ENCODE measurements at regions not wholly inside any gene's neighbourhood (a gene's known extent, or its start where the extent isn't known, plus 50 kb on each side); places are given as distances from the start of the nearest gene placed in this dataset.
A peak's percentile ranks its signal among the peaks of the same experiment; 100 is the strongest.

DNA sequence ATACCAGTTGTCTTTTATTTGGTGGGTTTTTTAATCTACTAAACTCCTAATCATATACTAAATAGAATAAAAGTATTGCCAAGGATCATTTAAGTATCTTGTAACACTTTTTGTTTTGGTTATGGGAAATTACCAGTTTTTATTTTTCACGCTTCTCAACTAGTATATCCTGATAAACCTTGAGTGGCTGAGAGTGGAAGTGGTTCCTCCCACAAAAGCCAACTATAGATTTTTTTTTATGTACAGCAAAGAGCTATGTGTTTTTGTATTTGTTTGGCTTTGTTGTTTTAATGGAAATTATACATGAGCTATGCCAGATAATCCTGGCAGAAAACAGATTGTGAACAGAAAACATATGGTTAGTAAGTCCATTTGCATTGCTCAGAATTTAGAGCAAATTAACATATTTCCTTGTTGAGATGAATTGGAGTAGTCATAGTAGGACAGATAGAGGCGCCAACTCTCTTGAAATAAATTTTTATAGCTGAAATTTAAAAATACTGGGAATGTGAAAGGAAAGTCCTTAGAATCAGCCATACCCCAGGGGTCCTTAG is 60.9 kb upstream of the PSMA6 start:
- Mint-ChIP-seq H3K4me1 (peaks cover 44% of the 10 kb centered on the region), H3K4me3 (no peak overlapping the region), H3K27me3 (ENCODE audit: low read depth in 3 of 3) (peaks cover 0 to 3% (median 0%) of the 10 kb centered on the region in 3 donors), H3K27ac (no peak overlapping the region), H3K36me3 (peaks cover 5 to 9% of the 10 kb centered on the region in 2 donors), H3K9me3 (no peaks in the 10 kb centered on the region)
- no peak overlapping the region for H3K27ac ChIP-seq (ENCODE audit: low read depth in 1 of 2, low read length in 2 of 2)
- H3K36me3 ChIP-seq (replicated peaks in 1 of 2; ENCODE audit: control insufficient read depth in 1 of 2, insufficient read depth in 2 of 2, low read length in 2 of 2): no peaks in the 10 kb centered on the region
- intact Hi-C loops (cut with micrococcal nuclease): loop anchor here in 1 of 2 donors (5.0 kb wide), 1 partner anchor 176 kb away; no protein-coding TSS in a partner anchor
- H3K79me2 ChIP-seq (ENCODE audit: insufficient read depth, low read length): peaks cover 8% of the 10 kb centered on the region
- H3K9me3 ChIP-seq (replicated peaks in 1 of 2; ENCODE audit: control insufficient read depth in 1 of 2, insufficient read depth in 1 of 2, low read length in 2 of 2): no peaks in the 10 kb centered on the region
- no peak for DNase-seq
- H3K27me3 ChIP-seq (ENCODE audit: control insufficient read depth in 2 of 2, insufficient read depth in 2 of 2, low read length in 2 of 2): no peaks in the 10 kb centered on the region
- H2AFZ ChIP-seq (ENCODE audit: insufficient read depth, low read depth, low read length, poor library complexity, severe bottlenecking): no peak overlapping the region
- no peaks in the 10 kb centered on the region for H4K20me1 ChIP-seq (ENCODE audit: insufficient read depth, low read length)
- no peak overlapping the region for H3K4me2 ChIP-seq (replicated peaks; ENCODE audit: extremely low read depth, low read length, poor library complexity, severe bottlenecking)
- no peak for TF ChIP-seq CTCF (IDR thresholded peaks at IDR 0.05)
- WGBS (ENCODE audit: insufficient coverage): no CpG with 5 or more reads among the region's 2 CpGs
- H3K9ac ChIP-seq (ENCODE audit: insufficient read depth, low read length, poor library complexity, severe bottlenecking): no peak overlapping the region
- no peak overlapping the region for H3K4me3 ChIP-seq (replicated peaks in 1 of 3; ENCODE audit: low read depth in 2 of 3, low read length in 3 of 3)
- H3K4me1 ChIP-seq (ENCODE audit: control insufficient read depth in 1 of 2, insufficient read depth in 2 of 2, low read length in 2 of 2): peaks cover 33 to 47% of the 10 kb centered on the region in 2 donors

DNA sequence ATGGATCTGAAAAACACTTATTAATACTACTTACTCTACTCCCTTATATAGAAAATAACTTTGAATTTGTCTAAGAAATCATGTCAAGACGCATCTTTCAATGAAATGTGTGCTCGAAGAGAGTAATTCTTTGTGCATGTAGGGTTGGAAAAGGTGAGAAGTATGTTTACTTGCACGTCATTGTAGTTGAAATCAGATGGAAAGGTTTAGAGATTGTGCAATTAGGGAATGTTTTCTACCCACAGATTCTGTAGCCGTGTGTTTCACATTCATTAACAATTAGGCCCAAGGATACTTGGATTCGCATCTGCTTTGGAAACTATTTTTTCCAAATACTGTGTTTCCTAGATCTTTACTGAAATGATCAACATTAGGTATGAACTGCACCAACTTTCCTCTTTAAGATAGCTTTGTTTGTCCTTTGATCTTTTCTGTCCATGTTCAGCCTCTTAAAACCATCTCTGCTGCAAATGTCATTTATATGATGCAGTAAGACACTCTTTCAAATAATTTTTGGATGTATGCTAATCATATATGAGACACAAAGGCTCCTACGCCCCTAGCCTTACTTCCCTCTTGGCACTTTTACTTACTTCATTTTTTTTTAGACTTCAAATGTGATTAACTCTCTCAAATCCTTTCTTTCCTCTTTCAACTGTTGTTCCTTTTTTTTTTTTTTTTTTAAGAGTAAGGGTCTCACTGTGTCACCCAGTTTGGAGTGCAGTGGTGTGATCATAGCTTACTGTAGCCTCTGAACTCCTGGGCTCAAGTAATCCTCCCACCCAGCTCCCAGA is 58.0 kb upstream of the PSMA6 start:
- peaks cover 50% of the 10 kb centered on the region for H3K4me1 Mint-ChIP-seq
- H3K27me3 Mint-ChIP-seq (ENCODE audit: low read depth in 3 of 3): peaks cover 0 to 5% (median 0%) of the 10 kb centered on the region in 3 donors
- H2AFZ ChIP-seq (ENCODE audit: insufficient read depth, low read depth, low read length, poor library complexity, severe bottlenecking): no peak overlapping the region
- DNase-seq: peak in 2 of 3 donors; percentile 23 to 52
- H3K79me2 ChIP-seq (ENCODE audit: insufficient read depth, low read length): peaks cover 8% of the 10 kb centered on the region
- H3K4me3 ChIP-seq (replicated peaks in 1 of 3; ENCODE audit: low read depth in 2 of 3, low read length in 3 of 3): peak overlapping the region in 1 of 3 experiments; percentile 21
- H3K4me2 ChIP-seq (replicated peaks; ENCODE audit: extremely low read depth, low read length, poor library complexity, severe bottlenecking): peak overlapping the region; percentile 15
- H3K27ac Mint-ChIP-seq: peak overlapping the region in 6 of 7 donors; percentile 21 to 82 (median 76)
- peaks cover 0 to 18% of the 10 kb centered on the region in 2 donors for H3K36me3 Mint-ChIP-seq
- WGBS (ENCODE audit: insufficient coverage): 42% methylated on average over 3 of the region's 6 CpGs
- H3K4me3 Mint-ChIP-seq: peak overlapping the region in 1 of 2 donors; percentile 9
- no peaks in the 10 kb centered on the region for H3K9me3 Mint-ChIP-seq
- peaks cover 33 to 47% of the 10 kb centered on the region in 2 donors for H3K4me1 ChIP-seq (ENCODE audit: control insufficient read depth in 1 of 2, insufficient read depth in 2 of 2, low read length in 2 of 2)
- intact Hi-C loops (cut with micrococcal nuclease): loop anchor here in 1 of 2 donors (5.0 kb wide), 1 partner anchor 173 kb away; no protein-coding TSS in a partner anchor
- H3K36me3 ChIP-seq (replicated peaks in 1 of 2; ENCODE audit: control insufficient read depth in 1 of 2, insufficient read depth in 2 of 2, low read length in 2 of 2): no peaks in the 10 kb centered on the region
- H3K27me3 ChIP-seq (ENCODE audit: control insufficient read depth in 2 of 2, insufficient read depth in 2 of 2, low read length in 2 of 2): no peaks in the 10 kb centered on the region
- peak overlapping the region in 1 of 2 donors; percentile 39 for H3K27ac ChIP-seq (ENCODE audit: low read depth in 1 of 2, low read length in 2 of 2)
- no peaks in the 10 kb centered on the region for H4K20me1 ChIP-seq (ENCODE audit: insufficient read depth, low read length)
- no peak for TF ChIP-seq CTCF (IDR thresholded peaks at IDR 0.05)
- H3K9ac ChIP-seq (ENCODE audit: insufficient read depth, low read length, poor library complexity, severe bottlenecking): no peak overlapping the region
- no peaks in the 10 kb centered on the region for H3K9me3 ChIP-seq (replicated peaks in 1 of 2; ENCODE audit: control insufficient read depth in 1 of 2, insufficient read depth in 1 of 2, low read length in 2 of 2)
